ENCODE measurements at regions not wholly inside any gene's neighbourhood (a gene's known extent, or its start where the extent isn't known, plus 50 kb on each side); places are given as distances from the start of the nearest gene placed in this dataset.

DNA sequence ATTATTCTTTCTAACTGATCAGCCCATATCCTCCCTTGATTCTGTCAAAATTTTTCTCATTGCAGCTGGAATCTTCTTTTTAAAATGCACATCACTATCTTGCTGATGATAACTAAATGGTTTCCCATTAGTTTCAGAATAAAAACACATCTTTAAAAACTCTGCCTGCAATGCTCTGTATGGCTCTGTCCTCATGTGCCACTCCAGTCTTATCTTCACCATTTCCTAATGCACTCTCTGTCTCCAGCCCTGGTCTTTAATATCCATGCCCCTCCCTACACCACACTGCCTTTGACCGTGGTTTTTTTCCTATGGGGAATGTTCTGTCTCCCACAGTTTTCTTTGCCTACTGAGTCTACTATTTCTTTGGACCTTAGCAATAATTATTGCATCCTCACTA is 244.1 kb upstream of the ARSJ start:
- TF ChIP-seq, protein P1, sequence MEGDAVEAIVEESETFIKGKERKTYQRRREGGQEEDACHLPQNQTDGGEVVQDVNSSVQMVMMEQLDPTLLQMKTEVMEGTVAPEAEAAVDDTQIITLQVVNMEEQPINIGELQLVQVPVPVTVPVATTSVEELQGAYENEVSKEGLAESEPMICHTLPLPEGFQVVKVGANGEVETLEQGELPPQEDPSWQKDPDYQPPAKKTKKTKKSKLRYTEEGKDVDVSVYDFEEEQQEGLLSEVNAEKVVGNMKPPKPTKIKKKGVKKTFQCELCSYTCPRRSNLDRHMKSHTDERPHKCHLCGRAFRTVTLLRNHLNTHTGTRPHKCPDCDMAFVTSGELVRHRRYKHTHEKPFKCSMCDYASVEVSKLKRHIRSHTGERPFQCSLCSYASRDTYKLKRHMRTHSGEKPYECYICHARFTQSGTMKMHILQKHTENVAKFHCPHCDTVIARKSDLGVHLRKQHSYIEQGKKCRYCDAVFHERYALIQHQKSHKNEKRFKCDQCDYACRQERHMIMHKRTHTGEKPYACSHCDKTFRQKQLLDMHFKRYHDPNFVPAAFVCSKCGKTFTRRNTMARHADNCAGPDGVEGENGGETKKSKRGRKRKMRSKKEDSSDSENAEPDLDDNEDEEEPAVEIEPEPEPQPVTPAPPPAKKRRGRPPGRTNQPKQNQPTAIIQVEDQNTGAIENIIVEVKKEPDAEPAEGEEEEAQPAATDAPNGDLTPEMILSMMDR (conservative IDR thresholded peaks at IDR 0.05; ENCODE audit: low read length): no peak
- no peak for TF ChIP-seq EZH2phosphoT487 (IDR thresholded peaks at IDR 0.05; ENCODE audit: borderline replicate concordance, low read depth, low read length)

Data from OCI-LY7 (cell line).